ENCODE measurements at regions not wholly inside any gene's neighbourhood (a gene's known extent, or its start where the extent isn't known, plus 50 kb on each side); places are given as distances from the start of the nearest gene placed in this dataset.

DNA sequence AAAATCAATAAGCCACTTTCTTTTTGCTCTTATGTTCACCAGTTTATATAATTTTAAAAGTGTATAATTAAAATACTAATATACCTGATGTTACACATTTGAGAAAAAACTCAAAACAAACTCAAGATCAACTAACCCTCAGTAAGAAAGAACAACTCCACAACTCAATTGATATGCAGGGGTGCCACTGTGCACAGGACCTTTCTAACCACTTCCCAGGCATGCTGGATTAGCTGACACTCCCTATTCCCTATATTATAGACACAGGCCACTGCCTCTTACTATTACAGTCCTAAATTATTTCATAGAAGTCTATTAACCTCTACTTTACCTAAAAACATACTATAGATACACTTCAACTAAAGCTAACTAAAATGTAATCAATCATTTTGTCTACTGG, 191.7 kb upstream of the KRR1 start:
- Histone ChIP-seq H3K27me3 (ENCODE audit: control insufficient read depth, insufficient read depth, low read length) (no peaks in the 10 kb centered on the region), H3K4ac (ENCODE audit: low read depth, low read length) (peak overlapping the region; percentile 64; the same call in 1 of the 2 replicates), H2BK5ac (ENCODE audit: low read depth, low read length, poor library complexity, severe bottlenecking) (no peak overlapping the region), H2AK9ac (replicated peaks; ENCODE audit: low read depth, low read length, poor library complexity) (no peak overlapping the region), H3K14ac (replicated peaks; ENCODE audit: low read depth, low read length) (no peak overlapping the region; the same call in 1 of the 2 replicates), H4K91ac (ENCODE audit: insufficient read depth, low read depth, low read length) (no peak overlapping the region), H3K36me3 (ENCODE audit: control insufficient read depth, insufficient read depth, low read length) (peaks cover 1% of the 10 kb centered on the region; the same call in 1 of the 2 replicates), H3K9me1 (ENCODE audit: insufficient read depth, low read length) (no peaks in the 10 kb centered on the region), H3K27ac (ENCODE audit: insufficient read depth, low read length) (no peak overlapping the region), H2AFZ (replicated peaks; ENCODE audit: low read length, poor library complexity) (no peak overlapping the region), H4K8ac (ENCODE audit: low read depth in 2 of 2, low read length in 2 of 2) (peak overlapping the region in 1 of 2 experiments; percentile 37; a peak in 2 of 4 replicates), H4K20me1 (ENCODE audit: insufficient read depth, low read length) (no peaks in the 10 kb centered on the region), H3K23ac (ENCODE audit: low read depth, low read length) (no peak overlapping the region), H3K56ac (ENCODE audit: extremely low read depth, insufficient read depth, low read length) (no peak overlapping the region), H3K18ac (ENCODE audit: low read depth, low read length) (peak overlapping the region; percentile 71), H3K4me1 (ENCODE audit: control insufficient read depth, insufficient read depth, low read length) (peaks cover 6% of the 10 kb centered on the region), H3K4me3 (ENCODE audit: insufficient read depth, low read depth, low read length) (no peak overlapping the region), H2BK20ac (ENCODE audit: low read depth, low read length) (peak overlapping the region; percentile 59; the same call in 1 of the 2 replicates), H2BK120ac (ENCODE audit: low read depth, low read length) (peak overlapping the region; percentile 63), H4K5ac (ENCODE audit: low read depth, low read length) (peak overlapping the region; percentile 35; the same call in 1 of the 2 replicates), H3K4me2 (ENCODE audit: low read depth, low read length) (no peak overlapping the region), H2BK15ac (ENCODE audit: low read depth, low read length) (peak overlapping the region; percentile 92; the same call in 1 of the 3 replicates), H3K79me1 (ENCODE audit: low read depth in 1 of 2, low read length in 2 of 2) (no peaks in the 10 kb centered on the region), H3K9me3 (ENCODE audit: control insufficient read depth, insufficient read depth, low read length) (no peaks in the 10 kb centered on the region), H2AK5ac (ENCODE audit: low read depth, low read length) (peak overlapping the region; percentile 74), H3K9ac (ENCODE audit: low read depth, low read length) (no peak overlapping the region)
- CTCF ChIA-PET: no interaction called here
- dilution Hi-C loops (cut with HindIII; ENCODE audit: low sequenced_read_pairs, unreplicated experiment) (no loop called here), in situ Hi-C loops (cut with MboI; ENCODE audit: low sequenced_read_pairs) (no loop called here), intact Hi-C loops (cut with micrococcal nuclease) (no loop called here)
- no TSS peak for BruUV-seq (replicated peaks)
- DNase-seq (no peak), ATAC-seq (ENCODE audit: low read depth) (no peak)
- TF ChIP-seq SMC3 (IDR thresholded peaks at IDR 0.05; ENCODE audit: low read depth, low read length) (no peak), CEBPB (IDR thresholded peaks at IDR 0.05; ENCODE audit: low read depth, low read length) (no peak), RCOR1 (IDR thresholded peaks at IDR 0.05; ENCODE audit: insufficient replicate concordance, low read length) (no peak), CHD1 (IDR thresholded peaks at IDR 0.05; ENCODE audit: low read depth, low read length) (no peak), MAZ (IDR thresholded peaks at IDR 0.05; ENCODE audit: borderline replicate concordance, low read depth, low read length) (no peak), BHLHE40 (IDR thresholded peaks at IDR 0.05; ENCODE audit: low read depth, low read length) (no peak), POLR2A (IDR thresholded peaks at IDR 0.05; ENCODE audit: low read depth, low read length) (no peak), NFE2L2 (IDR thresholded peaks at IDR 0.05; ENCODE audit: low read depth, low read length) (no peak), FOS (IDR thresholded peaks at IDR 0.05; ENCODE audit: low read depth, low read length) (no peak)
- TF ChIP-seq, protein P1, sequence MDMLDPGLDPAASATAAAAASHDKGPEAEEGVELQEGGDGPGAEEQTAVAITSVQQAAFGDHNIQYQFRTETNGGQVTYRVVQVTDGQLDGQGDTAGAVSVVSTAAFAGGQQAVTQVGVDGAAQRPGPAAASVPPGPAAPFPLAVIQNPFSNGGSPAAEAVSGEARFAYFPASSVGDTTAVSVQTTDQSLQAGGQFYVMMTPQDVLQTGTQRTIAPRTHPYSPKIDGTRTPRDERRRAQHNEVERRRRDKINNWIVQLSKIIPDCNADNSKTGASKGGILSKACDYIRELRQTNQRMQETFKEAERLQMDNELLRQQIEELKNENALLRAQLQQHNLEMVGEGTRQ (IDR thresholded peaks at IDR 0.05; ENCODE audit: low read depth, low read length): no peak
- TF ChIP-seq, protein P2, sequence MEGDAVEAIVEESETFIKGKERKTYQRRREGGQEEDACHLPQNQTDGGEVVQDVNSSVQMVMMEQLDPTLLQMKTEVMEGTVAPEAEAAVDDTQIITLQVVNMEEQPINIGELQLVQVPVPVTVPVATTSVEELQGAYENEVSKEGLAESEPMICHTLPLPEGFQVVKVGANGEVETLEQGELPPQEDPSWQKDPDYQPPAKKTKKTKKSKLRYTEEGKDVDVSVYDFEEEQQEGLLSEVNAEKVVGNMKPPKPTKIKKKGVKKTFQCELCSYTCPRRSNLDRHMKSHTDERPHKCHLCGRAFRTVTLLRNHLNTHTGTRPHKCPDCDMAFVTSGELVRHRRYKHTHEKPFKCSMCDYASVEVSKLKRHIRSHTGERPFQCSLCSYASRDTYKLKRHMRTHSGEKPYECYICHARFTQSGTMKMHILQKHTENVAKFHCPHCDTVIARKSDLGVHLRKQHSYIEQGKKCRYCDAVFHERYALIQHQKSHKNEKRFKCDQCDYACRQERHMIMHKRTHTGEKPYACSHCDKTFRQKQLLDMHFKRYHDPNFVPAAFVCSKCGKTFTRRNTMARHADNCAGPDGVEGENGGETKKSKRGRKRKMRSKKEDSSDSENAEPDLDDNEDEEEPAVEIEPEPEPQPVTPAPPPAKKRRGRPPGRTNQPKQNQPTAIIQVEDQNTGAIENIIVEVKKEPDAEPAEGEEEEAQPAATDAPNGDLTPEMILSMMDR (conservative IDR thresholded peaks at IDR 0.05; ENCODE audit: low read depth, low read length): no peak
- POLR2A ChIA-PET (ENCODE audit: unreplicated experiment): no interaction called here
